ENCODE measurements at regions not wholly inside any gene's neighbourhood (a gene's known extent, or its start where the extent isn't known, plus 50 kb on each side); places are given as distances from the start of the nearest gene placed in this dataset.

DNA sequence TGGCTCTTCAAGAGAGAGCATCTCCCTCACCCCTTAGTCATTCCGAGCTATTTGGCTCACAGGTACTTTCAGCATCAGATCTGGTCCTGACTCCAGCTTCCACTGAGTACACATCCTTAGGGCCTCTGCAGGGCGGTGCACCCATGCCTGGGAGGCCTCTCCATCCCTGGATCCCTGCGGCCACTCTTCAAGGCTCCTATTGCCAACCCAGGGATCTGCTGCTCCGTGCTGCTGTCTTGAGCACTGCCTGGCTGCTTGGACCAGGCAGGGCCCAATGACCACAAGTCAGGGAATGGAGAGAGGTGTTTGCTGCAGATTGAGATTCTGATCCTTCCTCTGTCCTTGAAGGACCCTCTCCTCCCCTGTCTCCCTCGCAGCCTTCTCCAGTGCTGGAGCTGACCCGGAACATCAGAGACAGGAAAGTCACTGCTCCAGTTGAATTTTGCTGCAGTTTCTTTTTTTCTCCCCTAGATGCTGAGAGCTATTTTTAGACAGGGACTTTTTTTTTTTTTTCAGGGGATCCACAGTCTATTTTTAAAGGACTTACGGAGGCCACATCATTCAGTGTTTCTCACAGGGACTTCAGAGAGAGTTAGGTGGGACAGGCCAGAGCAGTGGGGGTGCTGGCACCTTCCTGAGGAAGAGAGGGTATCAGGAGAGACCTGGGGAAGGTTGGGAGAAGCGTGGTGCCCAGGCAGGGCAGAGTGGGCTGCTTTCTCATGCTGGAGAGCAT lies 50.1 kb upstream of the KCNA1 start:
- DNase-seq: no peak

All from NCI-H510A treated with DMSO at 0.1 percent for 48 hours (cell line).